Astrocyte (in vitro differentiated cells and primary cell): ENCODE measurements at regions not wholly inside any gene's neighbourhood (a gene's known extent, or its start where the extent isn't known, plus 50 kb on each side); places are given as distances from the start of the nearest gene placed in this dataset.

ENCODE experiments used
- DNase-seq: peaks from one replicate; pipeline ENCODE4 v3.0.0-alpha.2; 2010; ENCODE audit warnings: low read depth
- FAIRE-seq: peaks from 2 replicates; lab custom pipeline; 2011; peaks lifted over from hg19 to GRCh38; lab: Jason Lieb, UNC
- H2AFZ ChIP-seq: 2 replicates; pipeline ENCODE4 v1.6.0; 2012; ENCODE audit warnings: low read depth, low read length, inconsistent platforms
- H3K27ac ChIP-seq: 2 replicates; pipeline ENCODE4 v1.5.1; 2011; ENCODE audit warnings: low read depth, low read length, inconsistent platforms
- H3K27me3 ChIP-seq: 2 replicates; pipeline ENCODE4 v1.6.0; 2011; ENCODE audit warnings: low read length, inconsistent platforms; ENCODE audit not compliant: insufficient read depth
- H3K36me3 ChIP-seq: 2 replicates; pipeline ENCODE4 v1.5.1; 2011; ENCODE audit warnings: low read length, inconsistent platforms; ENCODE audit not compliant: insufficient read depth
- H3K4me1 ChIP-seq: 2 replicates; pipeline ENCODE4 v1.5.1; 2011; ENCODE audit warnings: low read length, inconsistent platforms; ENCODE audit not compliant: insufficient read depth
- H3K4me2 ChIP-seq: 2 replicates; pipeline ENCODE4 v1.6.0; 2012; ENCODE audit warnings: low read length, inconsistent platforms
- H3K4me3 ChIP-seq: 2 replicates; pipeline ENCODE4 v1.5.1; 2011; ENCODE audit warnings: low read depth, mild to moderate bottlenecking, low read length, inconsistent platforms; ENCODE audit not compliant: insufficient read depth
- H3K79me2 ChIP-seq: 2 replicates; pipeline ENCODE4 v1.6.0; 2012; ENCODE audit warnings: mild to moderate bottlenecking, low read length, inconsistent platforms; ENCODE audit not compliant: insufficient read depth
- H3K9ac ChIP-seq: 2 replicates; pipeline ENCODE4 v1.6.0; 2012; ENCODE audit warnings: mild to moderate bottlenecking, low read length, inconsistent platforms
- H3K9me3 ChIP-seq: 2 replicates; pipeline ENCODE4 v1.5.1; 2012; ENCODE audit warnings: low read depth, mild to moderate bottlenecking, low read length, inconsistent platforms; ENCODE audit not compliant: insufficient read depth
- H4K20me1 ChIP-seq: 2 replicates; pipeline ENCODE4 v1.6.0; 2012; ENCODE audit warnings: low read length, inconsistent platforms; ENCODE audit not compliant: insufficient read depth
- H3K27ac Mint-ChIP-seq: one replicate; pipeline ENCODE4 v1.8.0; 2021; ENCODE audit warnings: mild to moderate bottlenecking, mixed read lengths; ENCODE audit not compliant: unreplicated experiment
- H3K27me3 Mint-ChIP-seq: one replicate; pipeline ENCODE4 v1.8.0; 2021; ENCODE audit warnings: low read depth, mixed read lengths; ENCODE audit not compliant: unreplicated experiment
- H3K36me3 Mint-ChIP-seq: one replicate; pipeline ENCODE4 v1.8.0; 2021; ENCODE audit warnings: low read depth, mixed read lengths; ENCODE audit not compliant: unreplicated experiment
- H3K4me1 Mint-ChIP-seq: one replicate; pipeline ENCODE4 v1.8.0; 2021; ENCODE audit warnings: low read depth, mixed read lengths; ENCODE audit not compliant: unreplicated experiment
- H3K4me3 Mint-ChIP-seq: one replicate; pipeline ENCODE4 v1.8.0; 2021; ENCODE audit warnings: mild to moderate bottlenecking, moderate library complexity, mixed read lengths; ENCODE audit not compliant: unreplicated experiment
- H3K9me3 Mint-ChIP-seq: one replicate; pipeline ENCODE4 v1.8.0; 2021; ENCODE audit warnings: mild to moderate bottlenecking, mixed read lengths; ENCODE audit not compliant: unreplicated experiment
- EZH2 ChIP-seq: IDR thresholded peaks from 2 replicates; pipeline ENCODE4 v1.6.1; 2012; ENCODE audit warnings: mild to moderate bottlenecking, low read length, inconsistent platforms; ENCODE audit not compliant: insufficient read depth
- TF ChIP-seq, protein P1 (sequence below): IDR thresholded peaks from 2 replicates; pipeline ENCODE4 v1.5.1; 2011; ENCODE audit warnings: low read depth, mild to moderate bottlenecking, inconsistent platforms, low read length, moderate library complexity; ENCODE audit not compliant: insufficient read depth

DNA sequence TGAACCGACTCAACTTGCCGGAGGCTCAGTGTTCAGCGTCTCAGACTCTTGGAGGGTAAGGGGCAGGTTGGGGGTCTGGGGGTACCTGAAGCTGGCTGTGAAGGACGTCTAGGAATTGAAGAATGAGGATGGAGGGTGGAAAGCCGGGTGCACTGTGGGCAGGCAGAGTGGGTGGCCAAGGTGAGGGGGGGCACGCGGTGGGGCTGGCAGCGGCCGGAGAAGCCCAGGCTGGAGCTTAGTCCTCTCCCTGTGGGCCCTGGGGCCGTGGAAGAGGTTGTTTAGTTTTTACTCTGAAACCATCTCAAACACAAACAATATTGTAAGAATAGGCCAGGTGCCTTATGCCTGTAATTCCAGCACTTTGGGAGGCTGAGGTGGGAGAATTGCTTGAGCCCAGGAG is 83.4 kb downstream of the UNCX start:
- H3K79me2 ChIP-seq = no peaks in the 10 kb centered on the region
- peaks cover 17% of the 10 kb centered on the region for H3K27me3 Mint-ChIP-seq
- TF ChIP-seq, protein P1, sequence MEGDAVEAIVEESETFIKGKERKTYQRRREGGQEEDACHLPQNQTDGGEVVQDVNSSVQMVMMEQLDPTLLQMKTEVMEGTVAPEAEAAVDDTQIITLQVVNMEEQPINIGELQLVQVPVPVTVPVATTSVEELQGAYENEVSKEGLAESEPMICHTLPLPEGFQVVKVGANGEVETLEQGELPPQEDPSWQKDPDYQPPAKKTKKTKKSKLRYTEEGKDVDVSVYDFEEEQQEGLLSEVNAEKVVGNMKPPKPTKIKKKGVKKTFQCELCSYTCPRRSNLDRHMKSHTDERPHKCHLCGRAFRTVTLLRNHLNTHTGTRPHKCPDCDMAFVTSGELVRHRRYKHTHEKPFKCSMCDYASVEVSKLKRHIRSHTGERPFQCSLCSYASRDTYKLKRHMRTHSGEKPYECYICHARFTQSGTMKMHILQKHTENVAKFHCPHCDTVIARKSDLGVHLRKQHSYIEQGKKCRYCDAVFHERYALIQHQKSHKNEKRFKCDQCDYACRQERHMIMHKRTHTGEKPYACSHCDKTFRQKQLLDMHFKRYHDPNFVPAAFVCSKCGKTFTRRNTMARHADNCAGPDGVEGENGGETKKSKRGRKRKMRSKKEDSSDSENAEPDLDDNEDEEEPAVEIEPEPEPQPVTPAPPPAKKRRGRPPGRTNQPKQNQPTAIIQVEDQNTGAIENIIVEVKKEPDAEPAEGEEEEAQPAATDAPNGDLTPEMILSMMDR = no peak
- no peak for TF ChIP-seq EZH2
- H3K9me3 Mint-ChIP-seq = peaks cover 3% of the 10 kb centered on the region
- H2AFZ ChIP-seq = no peak overlapping the region
- H3K27ac Mint-ChIP-seq = no peak overlapping the region
- FAIRE-seq (no peak), DNase-seq (no peak)
- H3K4me2 ChIP-seq = no peak overlapping the region
- H3K27ac ChIP-seq = no peak overlapping the region
- H3K4me1 Mint-ChIP-seq = no peaks in the 10 kb centered on the region
- no peaks in the 10 kb centered on the region for H3K9me3 ChIP-seq
- H3K4me3 ChIP-seq = no peak overlapping the region
- no peaks in the 10 kb centered on the region for H3K36me3 ChIP-seq
- no peak overlapping the region for H3K9ac ChIP-seq
- H3K36me3 Mint-ChIP-seq = no peaks in the 10 kb centered on the region
- H3K4me3 Mint-ChIP-seq = no peak overlapping the region
- H4K20me1 ChIP-seq = no peaks in the 10 kb centered on the region
- H3K4me1 ChIP-seq = no peaks in the 10 kb centered on the region
- H3K27me3 ChIP-seq = no peaks in the 10 kb centered on the region

DNA sequence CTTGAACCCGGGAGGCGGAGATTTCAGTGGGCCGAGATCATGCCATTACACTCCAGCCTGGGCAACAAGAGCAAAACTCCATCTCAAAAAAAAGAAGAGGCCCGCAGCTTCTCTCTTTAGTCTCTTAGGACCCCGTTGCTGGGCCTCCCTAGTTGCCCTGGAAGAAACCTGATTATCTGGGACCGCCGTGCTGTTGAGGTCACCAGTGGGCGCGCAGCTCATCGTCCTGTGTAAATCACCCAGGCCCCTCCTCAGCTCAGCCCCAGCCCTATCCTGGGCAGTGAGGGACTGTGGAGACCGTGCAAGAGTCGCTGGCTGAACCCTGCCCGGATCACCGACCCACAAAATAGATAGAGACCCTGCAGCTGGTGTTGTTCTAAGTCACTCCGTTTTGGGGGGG is 85.0 kb downstream of the UNCX start:
- no peak for TF ChIP-seq EZH2
- TF ChIP-seq, protein P1 = no peak
- no peaks in the 10 kb centered on the region for H3K27me3 ChIP-seq
- Mint-ChIP-seq H3K27ac (no peak overlapping the region), H3K36me3 (no peaks in the 10 kb centered on the region), H3K9me3 (peaks cover under 1% of the 10 kb centered on the region), H3K4me3 (no peak overlapping the region), H3K4me1 (no peaks in the 10 kb centered on the region), H3K27me3 (peaks cover 21% of the 10 kb centered on the region)
- H3K9ac ChIP-seq = no peak overlapping the region
- no peak overlapping the region for H2AFZ ChIP-seq
- no peak overlapping the region for H3K4me3 ChIP-seq
- FAIRE-seq (no peak), DNase-seq (no peak)
- no peaks in the 10 kb centered on the region for H3K79me2 ChIP-seq
- H3K9me3 ChIP-seq = no peaks in the 10 kb centered on the region
- H4K20me1 ChIP-seq = no peaks in the 10 kb centered on the region
- H3K27ac ChIP-seq = no peak overlapping the region
- no peak overlapping the region for H3K4me2 ChIP-seq
- no peaks in the 10 kb centered on the region for H3K4me1 ChIP-seq
- H3K36me3 ChIP-seq = no peaks in the 10 kb centered on the region

DNA sequence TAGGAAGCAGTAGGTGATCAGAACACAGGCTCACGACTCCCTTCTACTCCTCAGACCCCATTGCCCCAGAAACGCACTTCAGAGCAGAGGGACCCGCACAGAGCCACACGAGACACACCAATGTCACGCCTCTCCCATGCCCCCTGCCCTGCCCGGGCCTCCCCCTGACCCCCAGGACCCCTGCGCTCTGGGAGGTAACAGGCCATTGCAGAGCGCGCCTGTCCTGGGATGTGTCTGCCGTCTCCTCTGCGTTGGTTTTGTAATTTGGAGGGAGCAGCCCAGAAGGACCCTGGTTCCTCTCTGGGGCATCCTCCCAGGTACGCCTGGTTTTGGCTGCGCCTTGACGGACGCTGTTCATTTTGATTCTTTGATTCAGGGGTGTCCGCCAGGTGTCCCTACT is 85.4 kb downstream of the UNCX start:
- Mint-ChIP-seq H3K4me1 (no peaks in the 10 kb centered on the region), H3K27ac (no peak overlapping the region), H3K27me3 (peaks cover 21% of the 10 kb centered on the region), H3K9me3 (no peaks in the 10 kb centered on the region), H3K4me3 (no peak overlapping the region), H3K36me3 (no peaks in the 10 kb centered on the region)
- H3K79me2 ChIP-seq = no peaks in the 10 kb centered on the region
- no peaks in the 10 kb centered on the region for H3K4me1 ChIP-seq
- FAIRE-seq = no peak
- no peaks in the 10 kb centered on the region for H3K9me3 ChIP-seq
- H2AFZ ChIP-seq = no peak overlapping the region
- H3K9ac ChIP-seq = no peak overlapping the region
- no peaks in the 10 kb centered on the region for H3K36me3 ChIP-seq
- no peak overlapping the region for H3K4me2 ChIP-seq
- no peak for TF ChIP-seq EZH2
- TF ChIP-seq, protein P1 = no peak
- H3K27ac ChIP-seq = no peak overlapping the region
- H3K27me3 ChIP-seq = peaks cover 2% of the 10 kb centered on the region
- DNase-seq = no peak
- no peak overlapping the region for H3K4me3 ChIP-seq
- H4K20me1 ChIP-seq = no peaks in the 10 kb centered on the region
